Aorta (tissue), 5 donors: ENCODE measurements at regions not wholly inside any gene's neighbourhood (a gene's known extent, or its start where the extent isn't known, plus 50 kb on each side); places are given as distances from the start of the nearest gene placed in this dataset.
"Not testable (repeated sequence)": the region's sequence is repeated elsewhere in the genome, so short reads cannot be mapped to it uniquely, and the experiment has no call there.

Experiments used
- ATAC-seq: fragments of 200-7000 bp; cut with Tn5 transposase; one replicate; pipeline ENCODE4 v1.9.1; 2022; ENCODE audit warnings: moderate library complexity; ENCODE audit not compliant: low FRiP score
- DNase-seq, 2 donors: peaks; one replicate each; pipeline ENCODE4 v3.0.0-alpha.2; 2020
- H3K27ac ChIP-seq, 2 donors: one replicate each; pipeline ENCODE4 v1.5.1; 2013; ENCODE audit warnings: low read length in 2 of 2, mild to moderate bottlenecking in 2 of 2, moderate library complexity in 2 of 2, control low read depth in 1 of 2, inconsistent platforms in 1 of 2, low read depth in 1 of 2
- H3K27me3 ChIP-seq, 2 donors: one replicate each; pipeline ENCODE4 v1.6.1; 2013; ENCODE audit warnings: control low read depth in 1 of 2, low read length in 1 of 2, mild to moderate bottlenecking in 1 of 2, moderate library complexity in 1 of 2; ENCODE audit not compliant: insufficient read depth in 2 of 2, control insufficient read depth in 1 of 2
- H3K36me3 ChIP-seq, 2 donors: one replicate each; pipeline ENCODE4 v1.6.1; 2013; ENCODE audit warnings: control low read depth in 1 of 2, low read length in 1 of 2, mild to moderate bottlenecking in 1 of 2; ENCODE audit not compliant: insufficient read depth in 2 of 2, control insufficient read depth in 1 of 2
- H3K4me1 ChIP-seq, 2 donors: one replicate each; pipeline ENCODE4 v1.6.1; 2013; ENCODE audit warnings: low read length in 2 of 2, control low read depth in 1 of 2, mild to moderate bottlenecking in 1 of 2, moderate library complexity in 1 of 2; ENCODE audit not compliant: insufficient read depth in 2 of 2, control insufficient read depth in 1 of 2
- H3K4me3 ChIP-seq, 2 donors: one replicate each; pipeline ENCODE4 v1.5.1; 2013; ENCODE audit warnings: low read length in 2 of 2, control low read depth in 1 of 2, mild to moderate bottlenecking in 1 of 2
- H3K9me3 ChIP-seq: one replicate; pipeline ENCODE4 v1.6.1; 2013; ENCODE audit warnings: mild to moderate bottlenecking, low read length; ENCODE audit not compliant: control insufficient read depth
- WGBS, 2 donors: extraction: QIAGEN DNeasy Blood & Tissue Kit; methylation state at CpG; one replicate each; pipeline ENCODE4 v1.1.7; 2013; 5-methylcytosine and 5-hydroxymethylcytosine counted together
- intact Hi-C, 2 donors: fragments of 100-400 bp; cut with DNase I; formaldehyde crosslinking; loops; one replicate each; pipeline versions ENCODE4 v1.14.2 to v1.15.0; 2022
- donor health status: healthy with polysubstance abuse.
- donor health status: Bipolar disorder and iron deficiency.
- donor health status: DM: no; HTN: no; CAD: no.
- donor health status: DM: no; HTN: no; CAD: no.
- donor health status: DM: yes; HTN: yes; CAD: no.

- no peak for DNase-seq
- no peak overlapping the region for H3K27ac ChIP-seq
- intact Hi-C loops, result no loop called here
- no peaks in the 10 kb centered on the region for H3K9me3 ChIP-seq
- no peaks in the 10 kb centered on the region for H3K36me3 ChIP-seq
- WGBS, 2 donors, result 89 to 94% methylated on average over 1 of the region's 1 CpG
- H3K27me3 ChIP-seq, result no peaks in the 10 kb centered on the region
- ATAC-seq, result no peak
- no peak overlapping the region for H3K4me3 ChIP-seq
- H3K4me1 ChIP-seq, result no peaks in the 10 kb centered on the region
Observed at GRCh38 chr9:31736581-31737179, 647.8 kb upstream of the ACO1 start.

DNA sequence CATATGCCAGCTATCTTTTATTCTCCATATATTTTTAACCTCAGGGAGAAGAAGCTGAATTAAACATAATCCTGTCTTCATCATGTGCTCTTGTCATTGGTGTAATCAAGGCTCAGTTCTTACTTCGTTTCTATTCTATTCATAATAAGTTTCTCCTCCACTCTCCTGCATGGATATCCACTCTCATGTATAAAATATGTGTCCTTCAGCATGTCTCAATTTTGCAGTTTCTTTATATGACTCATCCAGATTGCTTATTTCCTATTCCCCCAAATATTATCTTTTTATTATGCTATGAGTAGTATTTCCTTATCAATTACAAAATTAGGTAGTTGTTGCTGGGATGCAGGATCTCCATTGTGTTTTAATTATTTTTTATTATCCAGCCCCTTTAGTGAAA lies 643.7 kb upstream of the ACO1 start:
- Histone ChIP-seq H3K27me3 (no peaks in the 10 kb centered on the region), H3K4me3 (no peak overlapping the region), H3K4me1 (no peaks in the 10 kb centered on the region), H3K36me3 (no peaks in the 10 kb centered on the region), H3K9me3 (peaks cover 1% of the 10 kb centered on the region), H3K27ac (no peak overlapping the region)
- 64 to 86% methylated on average over 1 of the region's 1 CpG for WGBS, 2 donors
- ATAC-seq (no peak), DNase-seq (no peak)
- intact Hi-C loops, result no loop called here

GRCh38 chr9:31744589-31744988 lies 639.9 kb upstream of the ACO1 start:
- DNase-seq (no peak), ATAC-seq (no peak)
- intact Hi-C loops, result no loop called here
- Histone ChIP-seq H3K27me3 (no peaks in the 10 kb centered on the region), H3K4me1 (no peaks in the 10 kb centered on the region), H3K36me3 (no peaks in the 10 kb centered on the region), H3K27ac (no peak overlapping the region), H3K4me3 (no peak overlapping the region), H3K9me3 (peaks cover 1% of the 10 kb centered on the region)
- WGBS, 2 donors, result 62 to 72% methylated on average over 3 of the region's 3 CpGs

DNA sequence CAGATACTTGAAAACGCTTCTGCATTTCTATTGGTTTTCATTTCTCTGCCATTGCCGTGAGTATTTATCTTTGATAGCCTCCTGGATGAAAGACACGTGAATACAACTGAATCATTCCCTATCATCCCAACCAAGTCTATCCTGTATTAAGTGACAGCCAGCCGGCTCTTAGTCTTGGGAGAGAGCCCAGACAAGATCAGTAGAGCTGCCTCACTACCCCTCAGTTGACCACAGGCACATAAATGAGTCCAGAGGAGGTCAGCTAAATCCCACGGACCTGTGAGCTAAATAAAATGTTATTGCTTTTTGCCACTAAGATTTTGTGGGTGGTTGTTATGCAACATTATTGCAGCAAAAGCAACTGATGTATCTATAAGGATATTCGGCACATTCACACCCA lies 639.0 kb upstream of the ACO1 start:
- 60 to 66% methylated on average over 6 of the region's 6 CpGs for WGBS, 2 donors

DNA sequence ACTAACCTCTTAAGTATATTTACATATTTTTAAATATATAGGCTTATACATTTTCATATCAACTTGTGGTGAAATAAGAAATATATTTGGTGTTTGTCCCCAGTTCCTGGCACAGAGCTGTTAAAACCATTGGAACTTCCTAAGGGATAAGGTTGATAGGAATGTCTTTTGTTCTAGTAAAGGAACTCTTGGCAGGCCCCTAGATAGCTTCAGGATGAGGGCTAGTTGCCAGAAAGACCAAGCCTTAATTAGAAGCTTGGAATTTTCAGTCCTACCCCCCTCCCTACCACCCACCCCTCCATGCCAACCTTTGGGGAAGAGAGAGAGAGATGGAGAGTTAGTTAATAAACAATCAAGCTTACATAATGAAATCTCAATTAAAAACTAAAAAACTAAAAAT lies 638.6 kb upstream of the ACO1 start:
- Histone ChIP-seq H3K4me3 (no peak overlapping the region), H3K27ac (no peak overlapping the region), H3K27me3 (no peaks in the 10 kb centered on the region), H3K36me3 (no peaks in the 10 kb centered on the region), H3K4me1 (no peaks in the 10 kb centered on the region), H3K9me3 (peaks cover 1% of the 10 kb centered on the region)
- no peak for DNase-seq
- intact Hi-C loops, result no loop called here
- no peak for ATAC-seq

More for the DNA sequence above, 639.0 kb upstream of the ACO1 start:
- Histone ChIP-seq H3K36me3 (no peaks in the 10 kb centered on the region), H3K27me3 (no peaks in the 10 kb centered on the region), H3K4me1 (no peaks in the 10 kb centered on the region), H3K4me3 (no peak overlapping the region), H3K9me3 (peaks cover 1% of the 10 kb centered on the region), H3K27ac (no peak overlapping the region)
- intact Hi-C loops, result no loop called here
- no peak for DNase-seq
- no peak for ATAC-seq

- no peaks in the 10 kb centered on the region for H3K4me1 ChIP-seq
- no peak for DNase-seq
- no peaks in the 10 kb centered on the region for H3K36me3 ChIP-seq
- no peaks in the 10 kb centered on the region for H3K27me3 ChIP-seq
- H3K9me3 ChIP-seq, result no peaks in the 10 kb centered on the region
- H3K27ac ChIP-seq, result no peak overlapping the region
- ATAC-seq, result no peak
- intact Hi-C loops, result no loop called here
- no peak overlapping the region for H3K4me3 ChIP-seq
Observed at GRCh38 chr9:31753756-31754155, 630.7 kb upstream of the ACO1 start.

GRCh38 chr9:31759703-31760102 lies 624.7 kb upstream of the ACO1 start:
- peaks cover 0 to 2% of the 10 kb centered on the region in 2 donors for H3K27me3 ChIP-seq
- no peaks in the 10 kb centered on the region for H3K9me3 ChIP-seq
- intact Hi-C loops, result no loop called here
- DNase-seq (no peak), ATAC-seq (no peak)
- no peaks in the 10 kb centered on the region for H3K36me3 ChIP-seq
- H3K4me3 ChIP-seq, result no peak overlapping the region
- H3K4me1 ChIP-seq, result no peaks in the 10 kb centered on the region
- no peak overlapping the region for H3K27ac ChIP-seq
- 84 to 90% methylated on average over 3 of the region's 3 CpGs for WGBS, 2 donors

DNA sequence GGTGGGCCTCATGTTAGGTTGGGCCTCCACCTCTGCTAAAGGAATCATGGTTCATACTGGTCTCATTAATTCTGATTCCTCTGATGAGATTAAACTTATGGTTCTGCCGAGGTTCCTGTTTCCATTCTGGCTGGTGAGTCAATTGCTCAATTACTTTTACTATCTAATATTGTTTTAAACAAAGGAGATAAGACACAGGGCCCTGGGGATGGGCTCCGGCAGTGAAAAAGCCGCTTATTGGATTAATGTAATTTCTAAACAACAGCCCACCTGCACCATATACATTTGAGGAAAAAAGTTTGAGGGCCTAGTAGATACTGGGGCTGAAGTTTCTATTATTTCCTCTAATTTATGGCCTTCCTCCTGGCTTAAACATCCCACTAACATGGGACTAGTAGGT lies 610.4 kb upstream of the ACO1 start:
- H3K27ac ChIP-seq, H3K27me3 ChIP-seq, H3K36me3 ChIP-seq, intact Hi-C loops, H3K4me1 ChIP-seq, ATAC-seq, H3K9me3 ChIP-seq, H3K4me3 ChIP-seq, DNase-seq: not testable (repeated sequence)
- WGBS, 2 donors, result 57 to 79% methylated on average over 3 of the region's 3 CpGs

DNA sequence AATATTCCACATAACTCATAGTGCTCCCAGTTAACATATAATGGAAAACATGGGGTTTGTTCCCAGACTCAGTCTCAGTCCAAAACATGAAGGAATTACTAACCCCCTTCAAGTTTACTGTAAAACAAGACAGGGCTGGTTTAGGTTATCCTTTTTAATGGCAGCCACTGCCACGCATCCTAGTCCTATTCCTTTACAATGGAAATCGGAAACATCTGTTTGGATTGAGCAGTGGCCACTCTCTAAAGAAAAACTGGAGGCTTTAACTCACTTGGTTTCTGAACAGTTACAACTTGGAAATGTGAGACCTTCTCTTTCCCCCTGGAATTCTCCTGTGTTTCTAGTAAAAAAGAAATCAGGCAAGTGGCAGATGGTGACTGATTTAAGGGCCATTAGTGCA lies 609.9 kb upstream of the ACO1 start:
- DNase-seq (no peak), ATAC-seq (no peak)
- H3K27me3 ChIP-seq, result no peaks in the 10 kb centered on the region
- H3K4me3 ChIP-seq, result no peak overlapping the region
- no peaks in the 10 kb centered on the region for H3K36me3 ChIP-seq
- 33 to 50% methylated on average over 2 of the region's 2 CpGs for whole genome bisulfite sequencing, 2 donors
- no peak overlapping the region for H3K27ac ChIP-seq
- no peaks in the 10 kb centered on the region for H3K9me3 ChIP-seq
- intact Hi-C loops, result no loop called here
- no peaks in the 10 kb centered on the region for H3K4me1 ChIP-seq
